ENCODE measurements at regions not wholly inside any gene's neighbourhood (a gene's known extent, or its start where the extent isn't known, plus 50 kb on each side); places are given as distances from the start of the nearest gene placed in this dataset.
"Not testable (repeated sequence)": the region's sequence is repeated elsewhere in the genome, so short reads cannot be mapped to it uniquely, and the experiment has no call there.

GRCh38 chr13:109264603-109265437 lies 521.6 kb downstream of the IRS2 start:
- H3K9me2 ChIP-seq (replicated peaks; ENCODE audit: low read length); H3K36me3 ChIP-seq (ENCODE audit: low read depth, low read length); H3K27me3 ChIP-seq (ENCODE audit: low read length); H3K9me3 ChIP-seq (ENCODE audit: low read length); H3K4me3 ChIP-seq (ENCODE audit: low read length); H3F3A ChIP-seq (ENCODE audit: low read length, unreplicated experiment); POLR2A ChIA-PET (ENCODE audit: unreplicated experiment); H4K20me1 ChIP-seq (ENCODE audit: low read length): not testable (repeated sequence)
- H3K79me2 ChIP-seq (ENCODE audit: low read length) = peaks cover 79% of the 10 kb centered on the region
- peak overlapping the region; percentile 99 for H3K27ac ChIP-seq (ENCODE audit: low read length)
- CTCF ChIA-PET = interaction anchor here (0.8 kb wide), 1 partner anchor 119 kb away, joined by 3 read pairs; no protein-coding TSS in a partner anchor
- peaks cover 27% of the 10 kb centered on the region for H3K4me1 ChIP-seq (ENCODE audit: insufficient read depth, low read length)
- DNase-seq (peak; percentile 70), ATAC-seq (peak; percentile 72)
- H2AFZ ChIP-seq (ENCODE audit: low read length) = 0 out of 2 replicates have a peak overlapping the region, but pooled peaks have one; percentile 51
- intact Hi-C loops (cut with micrococcal nuclease) = loop anchor here (2.0 to 10.0 kb wide), 3 partner anchors 50 to 750 kb away; no protein-coding TSS in a partner anchor
- peak overlapping the region; percentile 93 for H3K9ac ChIP-seq (ENCODE audit: low read length)
- peak overlapping the region; percentile 59 for H3K4me2 ChIP-seq (ENCODE audit: low read length)
- BruUV-seq (replicated peaks) = TSS peak; percentile 49

- H3K9ac ChIP-seq (ENCODE audit: low read length); BruUV-seq (replicated peaks); H3F3A ChIP-seq (ENCODE audit: low read length, unreplicated experiment); H2AFZ ChIP-seq (ENCODE audit: low read length); ATAC-seq; H3K4me2 ChIP-seq (ENCODE audit: low read length); H4K20me1 ChIP-seq (ENCODE audit: low read length); H3K4me3 ChIP-seq (ENCODE audit: low read length); H3K9me3 ChIP-seq (ENCODE audit: low read length); H3K9me2 ChIP-seq (replicated peaks; ENCODE audit: low read length); H3K27me3 ChIP-seq (ENCODE audit: low read length); POLR2A ChIA-PET (ENCODE audit: unreplicated experiment); DNase-seq; CTCF ChIA-PET: not testable (repeated sequence)
- H3K79me2 ChIP-seq (ENCODE audit: low read length) = peaks cover 49% of the 10 kb centered on the region
- intact Hi-C loops (cut with micrococcal nuclease) = loop anchor here (1.0 to 5.0 kb wide), 2 partner anchors 14 to 110 kb away; no protein-coding TSS in a partner anchor
- H3K36me3 ChIP-seq (ENCODE audit: low read depth, low read length) = peaks cover 12% of the 10 kb centered on the region; the same call in 1 of the 2 replicates
- H3K4me1 ChIP-seq (ENCODE audit: insufficient read depth, low read length) = peaks cover 35% of the 10 kb centered on the region
- H3K27ac ChIP-seq (ENCODE audit: low read length) = peak overlapping the region; percentile 85
Observed at GRCh38 chr13:109257761-109258157, 528.6 kb downstream of the IRS2 start.

Data from PC-3 (cell line).